ENCODE measurements at regions not wholly inside any gene's neighbourhood (a gene's known extent, or its start where the extent isn't known, plus 50 kb on each side); places are given as distances from the start of the nearest gene placed in this dataset.

DNA sequence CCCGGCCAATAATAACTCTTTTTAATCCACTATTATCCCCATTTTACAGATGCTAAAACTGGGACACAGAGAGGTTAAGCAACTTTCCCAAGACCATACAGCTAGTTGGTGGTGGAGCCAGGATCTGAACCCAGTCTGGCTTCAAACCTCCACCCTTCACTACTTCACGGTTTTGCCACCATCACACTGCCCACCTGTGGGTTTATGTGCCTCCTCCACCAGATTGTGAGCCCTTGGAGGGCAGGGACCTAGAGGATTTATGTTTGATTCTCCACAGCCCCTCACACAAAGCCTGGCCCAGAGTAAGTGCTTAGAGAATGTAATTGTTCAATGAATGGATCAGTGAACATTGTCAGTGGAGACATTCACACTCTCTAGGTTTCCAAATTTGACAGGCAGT is 153.4 kb upstream of the MYCN start:
- Histone ChIP-seq H3K9me3 (no peaks in the 10 kb centered on the region), H3K27me3 (no peaks in the 10 kb centered on the region), H3K27ac (no peak overlapping the region), H3K4me1 (no peaks in the 10 kb centered on the region), H3K36me3 (no peaks in the 10 kb centered on the region), H3K4me3 (no peak overlapping the region)
- TF ChIP-seq POLR2AphosphoS5 (IDR thresholded peaks at IDR 0.05), result no peak
- TF ChIP-seq EP300 (IDR thresholded peaks at IDR 0.05), result no peak
- TF ChIP-seq, protein P1, sequence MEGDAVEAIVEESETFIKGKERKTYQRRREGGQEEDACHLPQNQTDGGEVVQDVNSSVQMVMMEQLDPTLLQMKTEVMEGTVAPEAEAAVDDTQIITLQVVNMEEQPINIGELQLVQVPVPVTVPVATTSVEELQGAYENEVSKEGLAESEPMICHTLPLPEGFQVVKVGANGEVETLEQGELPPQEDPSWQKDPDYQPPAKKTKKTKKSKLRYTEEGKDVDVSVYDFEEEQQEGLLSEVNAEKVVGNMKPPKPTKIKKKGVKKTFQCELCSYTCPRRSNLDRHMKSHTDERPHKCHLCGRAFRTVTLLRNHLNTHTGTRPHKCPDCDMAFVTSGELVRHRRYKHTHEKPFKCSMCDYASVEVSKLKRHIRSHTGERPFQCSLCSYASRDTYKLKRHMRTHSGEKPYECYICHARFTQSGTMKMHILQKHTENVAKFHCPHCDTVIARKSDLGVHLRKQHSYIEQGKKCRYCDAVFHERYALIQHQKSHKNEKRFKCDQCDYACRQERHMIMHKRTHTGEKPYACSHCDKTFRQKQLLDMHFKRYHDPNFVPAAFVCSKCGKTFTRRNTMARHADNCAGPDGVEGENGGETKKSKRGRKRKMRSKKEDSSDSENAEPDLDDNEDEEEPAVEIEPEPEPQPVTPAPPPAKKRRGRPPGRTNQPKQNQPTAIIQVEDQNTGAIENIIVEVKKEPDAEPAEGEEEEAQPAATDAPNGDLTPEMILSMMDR (IDR thresholded peaks at IDR 0.05), result no peak
- no peak for TF ChIP-seq POLR2A (IDR thresholded peaks at IDR 0.05)
- ATAC-seq (ENCODE audit: low FRiP score in 2 of 2) (no peak), DNase-seq (no peak)
- WGBS, 2 donors, result 91 to 95% methylated on average over 2 of the region's 2 CpGs

DNA sequence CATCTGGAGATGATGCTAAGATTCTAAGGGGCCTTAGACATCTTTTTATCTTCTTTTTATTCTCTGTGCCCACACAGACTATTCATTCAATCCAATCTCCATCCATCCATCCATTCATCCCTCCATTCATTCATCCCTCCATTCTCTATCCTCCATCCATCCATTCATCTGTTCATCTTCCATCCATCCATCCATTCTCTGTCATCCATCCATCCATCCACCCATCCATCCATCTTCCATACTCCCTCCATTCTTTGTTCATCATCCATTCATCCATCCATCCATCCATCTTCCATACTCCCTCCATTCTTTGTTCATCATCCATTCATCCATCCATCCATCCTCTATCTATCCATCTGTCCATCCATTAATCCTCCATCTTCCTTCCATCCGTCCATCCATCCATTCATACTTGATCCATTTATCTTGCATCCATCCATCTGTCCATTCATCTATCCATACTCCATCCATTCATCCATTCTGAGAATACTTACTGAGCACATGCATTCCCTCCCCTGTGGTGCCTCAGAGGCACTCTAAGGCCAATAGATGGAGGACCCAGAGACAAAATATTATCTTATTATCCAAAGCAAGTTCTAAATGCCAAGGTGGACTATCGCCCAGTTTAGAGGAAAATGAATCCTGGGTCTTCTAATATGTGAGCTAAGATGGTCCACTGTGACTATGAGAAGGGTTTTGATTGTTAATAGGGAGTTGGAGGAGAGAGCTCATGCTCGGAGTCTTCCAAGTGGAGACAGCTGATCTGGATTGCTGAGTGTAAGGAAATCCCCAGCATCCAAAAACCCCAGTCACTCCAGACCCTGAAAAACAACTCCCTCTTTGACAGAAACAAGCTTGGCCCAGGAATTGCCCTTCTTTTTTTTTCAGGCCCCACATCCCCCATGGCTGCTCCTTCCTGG is 152.6 kb upstream of the MYCN start:
- Histone ChIP-seq H3K27ac (no peak overlapping the region), H3K36me3 (no peaks in the 10 kb centered on the region), H3K4me1 (no peaks in the 10 kb centered on the region), H3K4me3 (no peak overlapping the region), H3K27me3 (no peaks in the 10 kb centered on the region), H3K9me3 (no peaks in the 10 kb centered on the region)
- 88 to 90% methylated on average over 3 of the region's 3 CpGs for WGBS, 2 donors
- no peak for ATAC-seq (ENCODE audit: low FRiP score in 2 of 2)
- no peak for TF ChIP-seq POLR2AphosphoS5 (IDR thresholded peaks at IDR 0.05)
- TF ChIP-seq POLR2A (IDR thresholded peaks at IDR 0.05), result no peak
- TF ChIP-seq, protein P1 (IDR thresholded peaks at IDR 0.05), result no peak
- TF ChIP-seq EP300 (IDR thresholded peaks at IDR 0.05), result no peak
- no peak for DNase-seq

DNA sequence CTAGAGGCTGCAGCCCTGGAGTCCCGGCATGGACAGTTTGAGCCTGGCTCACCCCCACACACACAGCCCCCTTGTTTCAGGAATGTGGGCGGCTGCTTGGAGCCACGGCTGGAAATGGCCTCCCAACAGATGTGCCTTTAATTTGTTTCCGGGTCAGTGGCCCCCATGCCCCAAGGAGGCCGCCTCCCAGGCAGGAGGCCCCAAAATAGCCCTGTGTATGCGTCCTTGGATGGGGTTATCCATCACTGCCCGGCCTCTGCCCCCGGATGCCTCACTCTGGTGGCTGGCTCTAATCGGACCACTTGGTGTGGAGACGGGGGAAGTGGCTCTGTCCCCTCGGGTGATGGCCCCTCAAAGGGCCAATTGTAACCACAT is 151.9 kb upstream of the MYCN start:
- no peak overlapping the region for H3K27ac ChIP-seq
- 63 to 71% methylated on average over 8 to 11 of the region's 11 CpGs for WGBS, 2 donors
- ATAC-seq (ENCODE audit: low FRiP score in 2 of 2) (no peak), DNase-seq (no peak)
- no peaks in the 10 kb centered on the region for H3K27me3 ChIP-seq
- H3K4me3 ChIP-seq, result no peak overlapping the region
- no peak for TF ChIP-seq POLR2A (IDR thresholded peaks at IDR 0.05)
- TF ChIP-seq, protein P1 (IDR thresholded peaks at IDR 0.05), result no peak
- TF ChIP-seq POLR2AphosphoS5 (IDR thresholded peaks at IDR 0.05), result no peak
- TF ChIP-seq EP300 (IDR thresholded peaks at IDR 0.05), result no peak
- no peaks in the 10 kb centered on the region for H3K4me1 ChIP-seq
- no peaks in the 10 kb centered on the region for H3K36me3 ChIP-seq
- no peaks in the 10 kb centered on the region for H3K9me3 ChIP-seq

DNA sequence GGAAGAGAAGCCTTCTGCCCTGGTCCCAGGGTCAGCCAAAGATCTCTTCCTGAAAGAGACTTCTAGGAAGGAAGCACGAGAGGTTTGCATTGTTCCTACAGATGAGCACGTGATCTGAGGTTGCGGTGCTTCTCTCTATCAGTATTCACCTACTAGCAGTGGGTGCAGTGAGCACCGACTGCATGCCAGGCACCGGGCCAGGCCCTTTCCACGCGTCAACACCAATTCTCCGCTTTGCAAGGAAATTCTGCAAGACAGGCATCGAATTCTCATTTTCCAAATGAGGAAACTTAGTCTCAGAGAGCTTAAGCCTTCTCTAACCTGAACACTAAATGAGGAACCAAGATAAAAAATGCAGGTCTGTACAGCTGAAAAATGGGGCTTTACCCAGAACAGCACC is 151.5 kb upstream of the MYCN start:
- Histone ChIP-seq H3K27ac (no peak overlapping the region), H3K4me3 (no peak overlapping the region), H3K9me3 (no peaks in the 10 kb centered on the region), H3K36me3 (no peaks in the 10 kb centered on the region), H3K4me1 (no peaks in the 10 kb centered on the region), H3K27me3 (no peaks in the 10 kb centered on the region)
- no peak for TF ChIP-seq POLR2A (IDR thresholded peaks at IDR 0.05)
- TF ChIP-seq, protein P1 (IDR thresholded peaks at IDR 0.05), result no peak
- TF ChIP-seq EP300 (IDR thresholded peaks at IDR 0.05), result no peak
- TF ChIP-seq POLR2AphosphoS5 (IDR thresholded peaks at IDR 0.05), result no peak
- 65 to 66% methylated on average over 7 to 9 of the region's 9 CpGs for WGBS, 2 donors
- DNase-seq (no peak), ATAC-seq (ENCODE audit: low FRiP score in 2 of 2) (no peak)
